Ishikawa (cell line): ENCODE measurements at regions not wholly inside any gene's neighbourhood (a gene's known extent, or its start where the extent isn't known, plus 50 kb on each side); places are given as distances from the start of the nearest gene placed in this dataset.

Experiments used
- TAF1 ChIP-seq: IDR thresholded peaks from 2 replicates; pipeline ENCODE4 v1.6.1; 2012; ENCODE audit warnings: low read depth, mild to moderate bottlenecking
- USF1 ChIP-seq: IDR thresholded peaks from 2 replicates; pipeline ENCODE4 v1.6.1; 2012

DNA sequence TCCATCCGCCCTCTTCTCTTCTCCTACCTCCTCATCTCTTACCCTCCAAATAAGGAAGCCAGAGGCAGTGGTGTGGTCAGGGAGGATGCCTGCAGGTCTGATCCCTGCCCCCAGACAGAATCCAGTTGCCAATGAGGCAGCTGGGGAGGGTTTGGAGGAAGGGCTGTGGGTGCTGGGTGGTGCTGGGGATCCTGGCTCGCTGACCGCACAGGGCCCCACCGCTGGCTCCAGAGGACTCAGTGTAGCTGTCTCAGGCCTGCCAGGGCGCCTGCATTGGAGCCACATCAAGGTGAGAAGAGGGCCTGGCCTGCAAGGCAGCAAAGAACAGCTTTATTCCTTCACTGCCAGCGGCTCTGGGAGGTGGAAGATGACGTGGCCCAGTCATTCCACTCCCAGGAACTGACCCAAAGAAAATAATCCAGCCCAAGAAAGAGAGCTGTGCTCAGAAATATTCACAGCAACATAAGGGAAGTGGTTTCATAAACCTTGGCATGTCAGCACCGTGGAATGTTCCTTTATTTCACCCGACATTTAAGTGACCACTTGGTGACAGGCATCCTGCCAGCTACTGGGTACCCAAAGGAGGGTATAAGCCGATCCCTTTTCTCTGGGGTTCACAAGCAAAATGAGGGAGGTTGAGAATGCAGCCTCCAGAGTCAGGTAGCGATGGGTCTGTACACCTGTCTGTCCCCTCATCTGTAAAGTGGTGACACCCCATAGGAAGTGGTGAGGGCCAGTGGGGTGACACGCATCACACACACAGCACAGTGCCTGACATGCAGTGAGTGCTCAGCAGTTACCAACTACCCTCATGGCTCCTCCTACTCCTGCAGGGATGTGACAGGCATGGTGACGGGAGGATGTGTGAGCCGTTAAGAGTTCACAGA lies 125.1 kb downstream of the SNX5 start:
- TF ChIP-seq TAF1 (no peak), USF1 (no peak)
